Right lobe of liver (tissue), 6 donors: ENCODE measurements at regions not wholly inside any gene's neighbourhood (a gene's known extent, or its start where the extent isn't known, plus 50 kb on each side); places are given as distances from the start of the nearest gene placed in this dataset.

Experiments
- ATAC-seq, 4 donors: fragments of 200-7000 bp; cut with Tn5 transposase; one replicate each; pipeline ENCODE4 v1.9.1; 2020; ENCODE audit warnings: mild to moderate bottlenecking in 4 of 4, moderate library complexity in 4 of 4
- DNase-seq, 3 donors: peaks; one replicate each; pipeline ENCODE4 v3.0.0-alpha.2; 2020
- H3K27ac ChIP-seq, 3 donors: fragments of 200-600 bp; one replicate each; pipeline ENCODE4 v1.8.0; 2022
- H3K27me3 ChIP-seq, 2 donors: fragments of 200-600 bp; one replicate each; pipeline ENCODE4 v1.8.0; 2022
- H3K36me3 ChIP-seq, 4 donors: fragments of 200-600 bp; sonication (generic) in 1 of 4; one replicate each; pipeline versions ENCODE4 v1.5.1 to v1.8.0; 2017 to 2022; ENCODE audit warnings: control low read depth in 1 of 4
- H3K4me1 ChIP-seq, 4 donors: fragments of 200-600 bp; sonication (generic) in 1 of 4; one replicate each; pipeline versions ENCODE4 v1.5.1 to v1.8.0; 2017 to 2022; ENCODE audit warnings: control low read depth in 1 of 4
- H3K4me3 ChIP-seq, 3 donors: fragments of 200-600 bp; one replicate each; pipeline ENCODE4 v1.8.0; 2022
- H3K9me3 ChIP-seq, 4 donors: fragments of 200-600 bp; sonication (generic) in 1 of 4; one replicate each; pipeline versions ENCODE4 v1.5.1 to v1.8.0; 2017 to 2022; ENCODE audit warnings: control low read depth in 1 of 4
- CTCF ChIP-seq, 4 donors: fragments of 200-600 bp in 3 of 4; fragments of 450-650 bp in 1 of 4; IDR thresholded peaks; one replicate each; pipeline versions ENCODE4 v1.5.1 to v1.8.0; 2016 to 2022; ENCODE audit warnings: antibody characterized with exemption in 4 of 4, mild to moderate bottlenecking in 2 of 4
- POLR2A ChIP-seq: fragments of 450-650 bp; IDR thresholded peaks from one replicate; pipeline ENCODE4 v1.6.1; 2017; ENCODE audit warnings: antibody characterized with exemption, mild to moderate bottlenecking
- WGBS: methylation state at CpG from one replicate; pipeline ENCODE4 v1.1.6; 2018; ENCODE audit warnings: low coverage, low lambda C conversion rate; ENCODE audit not compliant: insufficient coverage; ENCODE audit errors: missing lambda C conversion rate; 5-methylcytosine and 5-hydroxymethylcytosine counted together
- intact Hi-C, 2 donors: fragments of 100-400 bp; cut with DNase I; formaldehyde crosslinking; loops; one replicate each; pipeline versions ENCODE4 v1.11.2 to v1.14.1; 2022
- donor health status: DM: no; HTN: yes; CAD: no.
- donor health status: DM: no; HTN: no; CAD: no.
- donor health status: DM: no; HTN: no; CAD: no.
- donor health status: DM: no; HTN: yes; CAD: no.
- donor health status: DM: no; HTN: yes; CAD: no.

GRCh38 chr6:56713254-56713672 is 70.6 kb upstream of the DST start:
- intact Hi-C loops: loop anchor here in 1 of 2 donors (5.0 kb wide), 1 partner anchor 39 kb away; no protein-coding TSS in a partner anchor
- TF ChIP-seq POLR2A (no peak), CTCF (IDR thresholded peaks at IDR 0.05) (no peak)
- Histone ChIP-seq H3K9me3 (no peaks in the 10 kb centered on the region), H3K36me3 (no peaks in the 10 kb centered on the region), H3K27me3 (no peaks in the 10 kb centered on the region), H3K4me1 (peaks cover 0 to 33% (median 8%) of the 10 kb centered on the region in 4 donors), H3K27ac (no peak overlapping the region), H3K4me3 (no peak overlapping the region)
- DNase-seq (no peak), ATAC-seq (peak; percentile 40 to 76 (median 56))
- WGBS: 46% methylated on average over 3 of the region's 3 CpGs

- intact Hi-C loops: loop anchor here in 1 of 2 donors (5.0 kb wide), 1 partner anchor 41 kb away; no protein-coding TSS in a partner anchor
Measured at GRCh38 chr6:56710967-56711366, 68.3 kb upstream of the DST start.

GRCh38 chr6:56709650-56710049 is 67.0 kb upstream of the DST start:
- intact Hi-C loops: loop anchor here in 1 of 2 donors (5.0 kb wide), 2 partner anchors 43 to 118 kb away; no protein-coding TSS in a partner anchor
- TF ChIP-seq POLR2A (no peak), CTCF (IDR thresholded peaks at IDR 0.05) (no peak)
- no peak for ATAC-seq

More at GRCh38 chr6:56710967-56711366, 68.3 kb upstream of the DST start:
- H3K4me3 ChIP-seq: no peak overlapping the region
- H3K27ac ChIP-seq: no peak overlapping the region
- H3K9me3 ChIP-seq: no peaks in the 10 kb centered on the region
- ATAC-seq (no peak), DNase-seq (no peak)
- WGBS: 100% methylated on average over 1 of the region's 1 CpG
- no peak for TF ChIP-seq CTCF (IDR thresholded peaks at IDR 0.05)
- no peaks in the 10 kb centered on the region for H3K36me3 ChIP-seq
- H3K27me3 ChIP-seq: no peaks in the 10 kb centered on the region
- H3K4me1 ChIP-seq: peaks cover 0 to 33% (median 7%) of the 10 kb centered on the region in 4 donors

GRCh38 chr6:56708810-56709597 is 66.3 kb upstream of the DST start:
- WGBS: 15% methylated on average over 4 of the region's 4 CpGs
- peak overlapping the region in 2 of 3 donors; percentile 6 to 20 for H3K27ac ChIP-seq
- ATAC-seq (peak; percentile 49 to 80 (median 64)), DNase-seq (no peak)
- no peak overlapping the region for H3K4me3 ChIP-seq
- no peaks in the 10 kb centered on the region for H3K36me3 ChIP-seq
- H3K4me1 ChIP-seq: peaks cover 0 to 15% (median 2%) of the 10 kb centered on the region in 4 donors
- intact Hi-C loops: loop anchor here in 1 of 2 donors (5.0 kb wide), 1 partner anchor 118 kb away; no protein-coding TSS in a partner anchor
- H3K27me3 ChIP-seq: no peaks in the 10 kb centered on the region
- no peak for TF ChIP-seq POLR2A
- peak; percentile 55 to 74 (median 68) for TF ChIP-seq CTCF (IDR thresholded peaks at IDR 0.05)
- no peaks in the 10 kb centered on the region for H3K9me3 ChIP-seq

More at GRCh38 chr6:56709650-56710049, 67.0 kb upstream of the DST start:
- H3K9me3 ChIP-seq: no peaks in the 10 kb centered on the region
- 84% methylated on average over 4 of the region's 4 CpGs for WGBS
- peaks cover 0 to 20% (median 2%) of the 10 kb centered on the region in 4 donors for H3K4me1 ChIP-seq
- no peaks in the 10 kb centered on the region for H3K36me3 ChIP-seq
- no peak for DNase-seq
- no peaks in the 10 kb centered on the region for H3K27me3 ChIP-seq
- H3K4me3 ChIP-seq: no peak overlapping the region
- no peak overlapping the region for H3K27ac ChIP-seq
